HepG2 (cell line): ENCODE measurements at regions not wholly inside any gene's neighbourhood (a gene's known extent, or its start where the extent isn't known, plus 50 kb on each side); places are given as distances from the start of the nearest gene placed in this dataset.

Experiments
- ARNTL ChIP-seq: sonication (generic); formaldehyde crosslinking; IDR thresholded peaks from 2 replicates; pipeline ENCODE4 v1.4.0; 2020; ENCODE audit warnings: mild to moderate bottlenecking, missing genetic modification reagents
- ATF2 ChIP-seq: sonication (generic); formaldehyde crosslinking; IDR thresholded peaks from 2 replicates; pipeline ENCODE4 v1.4.0; 2020; ENCODE audit warnings: missing genetic modification reagents
- CC2D1A ChIP-seq: sonication (generic); formaldehyde crosslinking; IDR thresholded peaks from 2 replicates; pipeline ENCODE4 v1.8.1; 2023; ENCODE audit warnings: mild to moderate bottlenecking, missing genetic modification reagents
- CENPT ChIP-seq: sonication (generic); formaldehyde crosslinking; IDR thresholded peaks from 2 replicates; pipeline ENCODE4 v1.8.0; 2022; ENCODE audit warnings: low read depth, mild to moderate bottlenecking, moderate library complexity, missing genetic modification reagents
- DPF2 ChIP-seq: sonication (generic); formaldehyde crosslinking; IDR thresholded peaks from 2 replicates; pipeline ENCODE4 v1.4.0; 2020; ENCODE audit warnings: mild to moderate bottlenecking, low read depth, missing genetic modification reagents, borderline replicate concordance
- ELF3 ChIP-seq: IDR thresholded peaks from 2 replicates; pipeline ENCODE4 v1.6.1; 2016; ENCODE audit warnings: missing genetic modification reagents, missing compliant biosample characterization
- FOXP1 ChIP-seq, 2 experiments: fragments of 450-650 bp in 1 of 2; IDR thresholded peaks; 2 replicates each; pipeline ENCODE4 v1.6.1; 2017 to 2018; ENCODE audit warnings: antibody characterized with exemption in 1 of 2
- IKZF4 ChIP-seq: sonication (generic); formaldehyde crosslinking; IDR thresholded peaks from 2 replicates; pipeline ENCODE4 v1.5.1; 2020; ENCODE audit warnings: borderline replicate concordance, mild to moderate bottlenecking, low read depth, missing genetic modification reagents; ENCODE audit errors: not compliant biosample characterization
- MAFF ChIP-seq: IDR thresholded peaks from 2 replicates; pipeline ENCODE4 v1.6.1; 2011; ENCODE audit warnings: low read depth, low read length, improper control_type of control experiment
- SIN3B ChIP-seq: fragments of 150-350 bp; IDR thresholded peaks from 2 replicates; pipeline ENCODE4 v1.6.1; 2014; ENCODE audit warnings: low read length
- SMARCC2 ChIP-seq: fragments of 450-650 bp; IDR thresholded peaks from 2 replicates; pipeline ENCODE4 v1.6.1; 2017; ENCODE audit warnings: antibody characterized with exemption, mild to moderate bottlenecking
- TFDP1 ChIP-seq: IDR thresholded peaks from 2 replicates; pipeline ENCODE4 v1.6.1; 2016; ENCODE audit warnings: missing compliant biosample characterization, missing genetic modification reagents, borderline replicate concordance
- ZBTB10 ChIP-seq: sonication (generic); formaldehyde crosslinking; IDR thresholded peaks from 2 replicates; pipeline ENCODE4 v1.4.0; 2020; ENCODE audit warnings: missing genetic modification reagents, borderline replicate concordance
- ZNF20 ChIP-seq: sonication (generic); formaldehyde crosslinking; IDR thresholded peaks from 2 replicates; pipeline ENCODE4 v1.4.0; 2020; ENCODE audit warnings: mild to moderate bottlenecking, moderate library complexity, missing genetic modification reagents
- ZNF414 ChIP-seq: sonication (generic); formaldehyde crosslinking; IDR thresholded peaks from 2 replicates; pipeline ENCODE4 v1.5.0; 2020; ENCODE audit warnings: missing genetic modification reagents
- ZNF597 ChIP-seq: sonication (generic); formaldehyde crosslinking; IDR thresholded peaks from 2 replicates; pipeline ENCODE4 v1.5.0; 2020; ENCODE audit warnings: missing genetic modification reagents
- ZNF687 ChIP-seq: sonication (generic); formaldehyde crosslinking; IDR thresholded peaks from 2 replicates; pipeline ENCODE4 v1.5.1; 2020; ENCODE audit warnings: mild to moderate bottlenecking, missing genetic modification reagents, moderate library complexity
- ZNF749 ChIP-seq: sonication (generic); formaldehyde crosslinking; IDR thresholded peaks from 2 replicates; pipeline ENCODE4 v1.8.0; 2022; ENCODE audit warnings: mild to moderate bottlenecking, missing genetic modification reagents, moderate library complexity, borderline replicate concordance
- ZNF790 ChIP-seq: sonication (generic); formaldehyde crosslinking; IDR thresholded peaks from 2 replicates; pipeline ENCODE4 v1.8.0; 2022; ENCODE audit warnings: missing genetic modification reagents, mild to moderate bottlenecking, borderline replicate concordance

- TF ChIP-seq ZNF687 (CRISPR knock-in tag) (peak; percentile 85), ATF2 (CRISPR knock-in tag) (no peak), ZNF749 (no peak), ARNTL (CRISPR knock-in tag) (peak; percentile 60; the same call in 1 of the 2 replicates), CC2D1A (CRISPR knock-in tag) (no peak), ZNF597 (no peak), MAFF (no peak), CENPT (CRISPR knock-in tag) (no peak), IKZF4 (CRISPR knock-in tag) (no peak), SIN3B (no peak), TFDP1 (CRISPR knock-in tag) (peak; percentile 51; the same call in 1 of the 2 replicates), ZNF414 (CRISPR knock-in tag) (no peak), ELF3 (peak; percentile 61), DPF2 (peak; percentile 84), ZBTB10 (CRISPR knock-in tag) (no peak), SMARCC2 (no peak), FOXP1 (IDR thresholded peaks at IDR 0.05) (no peak), FOXP1 (CRISPR knock-in tag; IDR thresholded peaks at IDR 0.05) (no peak), ZNF790 (no peak), ZNF20 (CRISPR knock-in tag) (no peak)
Measured at GRCh38 chr12:124481257-124481750, 86.1 kb downstream of the NCOR2 start (continued).
